Upper lobe of left lung (tissue), 4 donors: ENCODE measurements at regions not wholly inside any gene's neighbourhood (a gene's known extent, or its start where the extent isn't known, plus 50 kb on each side); places are given as distances from the start of the nearest gene placed in this dataset.

Experiments
- CTCF ChIP-seq, 6 experiments: fragments of 450-650 bp in 4 of 6; fragments of 200-600 bp in 2 of 6; sonication (generic) in 2 of 6; IDR thresholded peaks; one replicate each; pipeline ENCODE4 v1.5.1; 2016 to 2019; ENCODE audit warnings: antibody characterized with exemption in 6 of 6
- EP300 ChIP-seq, 4 donors: sonication (generic); formaldehyde crosslinking; IDR thresholded peaks; one replicate each; pipeline ENCODE4 v1.5.1; 2017; ENCODE audit warnings: antibody characterized with exemption in 4 of 4, control low read depth in 2 of 4
- POLR2A ChIP-seq, 4 donors: fragments of 450-650 bp; IDR thresholded peaks; one replicate each; pipeline ENCODE4 v1.5.1; 2016 to 2017; ENCODE audit warnings: antibody characterized with exemption in 4 of 4, mild to moderate bottlenecking in 2 of 4

- no peak for TF ChIP-seq POLR2A (IDR thresholded peaks at IDR 0.05)
- no peak for TF ChIP-seq CTCF (IDR thresholded peaks at IDR 0.05)
- no peak for TF ChIP-seq EP300 (IDR thresholded peaks at IDR 0.05)
Measured at GRCh38 chr4:4642496-4643000, 100.7 kb upstream of the STX18 start.
